ENCODE measurements at regions not wholly inside any gene's neighbourhood (a gene's known extent, or its start where the extent isn't known, plus 50 kb on each side); places are given as distances from the start of the nearest gene placed in this dataset.
"Not testable (repeated sequence)": the region's sequence is repeated elsewhere in the genome, so short reads cannot be mapped to it uniquely, and the experiment has no call there.

DNA sequence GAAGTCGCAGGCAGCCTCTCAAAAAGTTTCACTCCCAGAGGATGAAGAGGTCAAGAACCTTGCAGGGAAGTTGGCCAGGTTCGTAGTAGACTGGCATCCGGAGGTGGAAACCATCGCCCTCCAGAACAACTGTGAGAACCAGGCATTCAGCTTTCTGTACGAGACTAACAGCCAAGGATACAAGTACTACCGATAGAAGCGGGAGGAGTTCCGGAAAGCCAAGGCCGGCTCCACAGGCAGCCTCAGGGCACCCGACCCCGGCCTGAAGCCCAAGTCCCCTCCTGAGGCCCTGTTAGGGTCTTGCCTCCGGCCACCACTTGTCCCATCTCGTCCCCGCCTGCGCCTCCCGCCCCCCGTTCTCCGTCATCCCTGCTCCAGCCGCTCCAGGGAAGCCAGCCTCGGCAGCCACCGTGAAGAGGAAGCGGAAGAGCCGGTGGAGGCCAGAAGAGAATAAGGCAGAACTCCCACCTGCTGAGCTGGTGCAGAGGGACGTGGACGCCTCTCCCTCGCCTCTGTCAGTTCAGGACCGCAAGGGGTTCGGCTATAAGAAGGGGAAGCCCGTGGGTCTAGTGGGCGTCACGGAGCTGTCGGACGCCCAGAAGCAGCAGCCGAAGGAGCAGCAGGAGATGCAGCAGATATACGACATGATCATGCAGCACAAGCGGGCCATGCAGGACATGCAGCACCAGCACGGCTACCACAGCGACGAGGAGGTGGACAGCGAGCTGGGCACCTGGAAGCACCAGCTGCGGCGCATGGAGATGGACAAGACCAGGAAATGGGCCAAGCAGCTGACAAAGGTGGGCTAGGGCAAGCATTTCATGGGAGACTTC, 366.8 kb upstream of the ATXN7L3B start:
- DNase-seq = no peak

DNA sequence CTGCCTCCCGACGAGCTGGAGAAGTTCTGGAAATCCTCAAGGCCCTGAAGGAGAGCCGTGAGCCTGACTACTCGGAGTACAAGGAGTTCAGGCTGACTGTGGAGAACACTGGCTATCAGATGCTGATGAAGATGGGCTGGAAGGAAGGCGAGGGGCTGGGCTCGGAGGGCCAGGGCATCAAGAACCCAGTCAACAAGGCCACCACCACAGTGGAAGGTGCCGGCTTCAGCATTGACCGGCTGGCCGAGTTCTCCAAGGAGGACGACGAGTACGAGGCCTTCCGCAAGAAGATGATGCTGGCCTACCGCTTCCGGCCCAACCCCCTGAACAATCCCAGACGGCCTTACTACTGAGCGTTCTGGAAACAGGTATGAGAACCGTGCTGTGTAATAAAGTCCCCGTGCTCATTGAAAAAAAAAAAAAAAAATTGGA, 366.1 kb upstream of the ATXN7L3B start:
- no peak for DNase-seq

DNA sequence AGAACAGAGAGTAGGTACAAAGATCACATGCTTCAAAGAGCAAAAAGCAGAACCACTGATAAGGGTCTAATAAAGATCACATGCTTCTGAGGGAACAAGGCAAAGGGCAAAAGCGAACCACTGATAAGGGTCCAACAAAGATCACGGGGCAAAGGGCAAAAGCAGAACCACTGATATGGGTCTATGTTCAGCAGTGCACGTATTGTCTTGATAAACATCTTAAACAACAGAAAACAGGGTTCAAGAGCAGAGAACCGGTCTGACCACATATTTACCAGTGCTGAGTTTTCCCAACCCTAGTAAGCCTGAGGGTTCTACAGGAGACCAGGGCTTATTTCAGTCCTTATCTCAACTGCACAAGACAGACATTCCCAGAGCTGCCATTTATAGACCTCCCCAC, 362.7 kb upstream of the ATXN7L3B start:
- not testable (repeated sequence) for DNase-seq

DNA sequence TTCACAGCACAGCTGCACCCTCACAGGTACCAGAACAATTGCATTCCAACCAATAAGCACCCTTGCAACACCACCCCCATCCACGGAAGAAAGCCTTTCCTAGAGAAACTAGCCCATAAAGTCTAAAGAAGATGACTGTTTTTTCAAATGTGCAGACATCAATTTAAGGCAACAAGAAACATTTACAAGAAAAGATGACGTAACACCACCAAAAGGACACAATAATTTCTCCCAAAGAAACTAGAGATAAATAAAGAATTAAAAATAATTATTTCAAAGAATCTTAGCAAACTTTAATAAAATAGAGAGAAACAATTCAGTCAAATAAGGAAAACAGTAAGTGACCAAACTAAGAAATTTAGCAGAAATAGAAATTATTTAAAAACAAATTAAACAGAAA, 352.3 kb upstream of the ATXN7L3B start:
- no peak for DNase-seq

DNA sequence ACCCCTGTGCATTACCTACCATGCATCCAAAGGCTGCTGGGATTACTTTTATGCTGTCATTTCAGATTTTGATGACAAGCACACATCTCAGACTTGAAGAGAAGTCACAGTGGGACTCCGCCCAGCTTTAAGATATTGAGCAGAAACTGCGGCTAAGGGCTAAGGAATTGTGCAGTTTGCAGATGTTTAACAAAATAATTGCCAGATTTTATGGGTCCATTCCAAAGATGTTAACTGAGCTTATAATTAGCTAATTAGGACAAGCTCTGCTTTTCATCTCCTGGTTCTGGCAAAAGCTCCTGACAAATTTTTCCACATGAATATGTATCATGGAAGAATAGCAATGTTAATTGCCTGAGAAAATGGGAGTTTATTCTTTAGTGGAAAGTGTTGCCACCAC, 344.4 kb upstream of the ATXN7L3B start:
- DNase-seq = peak; percentile 51

DNA sequence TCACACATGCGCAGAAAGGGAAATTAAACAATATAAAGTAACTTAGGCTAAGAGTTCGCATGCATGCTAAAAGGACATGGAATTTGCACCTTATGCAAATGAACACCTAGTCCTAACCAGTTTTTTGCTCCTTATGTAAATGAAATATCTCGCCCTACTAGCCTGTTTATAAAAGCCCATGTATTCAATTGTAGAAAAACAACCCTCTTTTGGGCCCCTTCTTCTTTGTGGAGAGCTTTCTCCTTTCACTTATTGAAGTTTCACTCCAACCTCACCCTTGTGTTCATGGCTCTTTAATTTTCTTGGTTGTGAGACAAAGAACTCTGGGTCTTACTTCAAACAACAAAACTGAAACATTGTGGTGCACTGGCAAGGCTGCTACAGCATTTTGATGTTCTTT, 333.4 kb upstream of the ATXN7L3B start:
- no peak for DNase-seq

DNA sequence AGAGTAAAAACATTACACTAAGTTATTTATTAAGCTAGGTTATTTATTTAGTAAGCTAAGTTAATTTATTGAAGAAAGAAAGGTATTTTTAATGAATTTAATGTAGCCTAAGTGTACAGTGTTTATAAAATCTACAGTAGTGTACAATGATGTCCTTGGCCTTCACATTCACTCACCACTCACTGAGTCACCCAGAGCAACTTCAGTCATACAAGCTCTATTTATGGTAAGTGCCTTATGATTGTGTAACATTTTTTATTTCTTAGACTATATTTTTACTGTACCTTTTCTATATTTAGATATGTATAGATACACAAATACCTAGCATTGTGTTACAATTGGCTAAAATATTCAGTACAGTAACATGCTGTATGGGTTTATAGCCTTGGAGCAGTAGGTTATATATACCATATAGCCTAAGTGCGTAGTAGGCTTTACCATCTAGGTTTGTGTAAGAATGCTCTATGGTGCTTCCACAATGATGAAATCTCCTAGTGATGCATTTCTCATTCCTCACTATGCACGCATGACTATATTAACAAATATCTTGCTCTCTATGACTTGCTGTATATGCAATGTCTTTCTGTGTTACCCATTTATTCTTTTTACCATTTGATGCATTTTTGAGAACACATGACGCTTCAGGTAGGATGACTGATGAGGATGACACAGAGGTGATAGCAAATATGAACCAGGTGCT, 309.6 kb upstream of the ATXN7L3B start:
- no peak for DNase-seq

DNA sequence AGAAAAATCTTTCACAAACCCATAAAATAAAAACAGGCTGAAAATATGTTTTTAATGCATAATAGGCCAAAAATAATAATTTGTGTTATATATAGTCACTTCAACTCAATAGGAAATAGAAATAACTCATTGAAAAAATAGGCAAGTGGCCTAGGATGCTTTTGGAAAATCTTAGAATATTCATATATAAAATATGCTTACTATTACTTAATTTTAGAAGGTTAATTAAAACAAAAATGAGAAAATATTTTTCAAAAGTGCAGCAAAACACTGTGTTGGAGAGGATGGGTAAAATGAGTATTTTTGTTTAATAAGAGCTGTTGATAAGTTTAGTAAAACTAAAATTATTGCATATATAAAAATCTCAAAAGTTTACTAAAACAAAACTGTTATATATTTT, 308.0 kb upstream of the ATXN7L3B start:
- DNase-seq = no peak

DNA sequence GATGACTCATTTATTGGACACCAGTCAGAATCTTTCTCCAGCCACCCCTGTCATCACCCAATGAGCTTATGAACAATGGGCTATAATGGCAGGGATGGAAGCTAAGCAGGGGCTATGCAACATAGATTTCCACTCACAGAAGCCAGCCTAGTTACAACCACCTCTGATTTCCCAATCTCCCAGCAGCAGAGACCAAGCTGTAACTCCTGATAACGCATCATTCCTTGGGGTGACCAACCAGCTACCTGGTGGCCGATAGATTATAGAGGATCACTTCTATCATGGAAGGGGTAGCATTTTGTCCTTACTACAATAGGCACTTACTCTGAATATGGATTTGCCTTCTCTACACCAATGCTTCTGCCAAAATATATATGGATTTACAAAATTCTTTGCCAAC, 302.3 kb upstream of the ATXN7L3B start:
- DNase-seq = no peak

DNA sequence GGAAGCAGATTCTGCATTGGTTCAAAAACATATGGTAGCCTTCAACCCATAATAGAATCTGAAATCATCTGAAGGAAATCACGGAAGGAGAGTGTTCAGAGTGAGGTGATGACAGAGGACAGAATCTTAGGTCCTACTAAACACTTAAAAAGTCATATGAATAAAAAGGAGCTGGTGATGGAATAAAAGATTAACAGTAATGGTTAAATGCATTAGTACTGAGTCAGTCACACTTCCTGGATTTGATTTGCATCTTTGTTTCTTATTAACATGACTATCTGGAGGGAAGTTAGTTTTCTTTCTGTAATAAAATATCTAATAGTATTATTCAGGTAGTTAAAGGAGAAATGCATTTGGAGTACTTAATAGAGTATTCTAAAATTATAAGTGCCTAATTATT, 296.3 kb upstream of the ATXN7L3B start:
- DNase-seq = no peak

DNA sequence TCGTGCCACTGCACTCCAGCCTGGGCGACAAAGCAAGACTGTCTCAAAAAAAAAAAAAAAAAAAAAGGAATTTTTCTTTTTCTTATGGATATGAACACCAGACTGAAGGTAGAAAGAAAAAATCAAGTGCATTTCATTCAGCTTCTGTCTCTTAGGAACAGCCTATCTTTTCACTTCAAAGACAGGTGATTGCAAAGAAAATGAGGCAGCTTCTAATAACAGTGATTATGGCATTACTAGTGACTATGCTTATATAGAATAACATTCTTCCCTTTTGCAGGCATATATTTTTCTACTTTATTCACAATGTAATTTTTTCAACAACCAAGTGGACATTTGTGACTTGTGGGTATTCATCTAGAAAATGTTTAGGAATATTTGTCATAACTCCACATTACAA, 295.5 kb upstream of the ATXN7L3B start:
- DNase-seq = no peak

DNA sequence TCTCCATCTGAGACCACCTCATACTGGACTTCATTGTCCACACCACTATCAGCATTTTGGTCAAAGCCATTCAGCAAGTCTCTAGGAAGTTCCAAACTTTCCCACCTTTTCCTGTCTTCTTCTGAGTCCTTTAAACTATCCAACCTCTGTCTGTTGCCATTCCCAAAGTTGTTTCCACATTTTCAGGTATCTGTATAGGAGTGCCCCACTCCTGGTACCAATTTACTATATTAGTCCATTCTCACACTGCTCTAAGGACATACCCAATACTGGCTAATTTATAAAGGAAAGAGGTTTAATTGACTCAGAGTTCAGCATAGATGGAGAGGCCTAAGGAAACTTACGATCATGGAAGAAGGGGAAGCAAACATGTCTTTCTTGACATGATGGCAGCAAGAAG, 292.2 kb upstream of the ATXN7L3B start:
- DNase-seq = no peak

DNA sequence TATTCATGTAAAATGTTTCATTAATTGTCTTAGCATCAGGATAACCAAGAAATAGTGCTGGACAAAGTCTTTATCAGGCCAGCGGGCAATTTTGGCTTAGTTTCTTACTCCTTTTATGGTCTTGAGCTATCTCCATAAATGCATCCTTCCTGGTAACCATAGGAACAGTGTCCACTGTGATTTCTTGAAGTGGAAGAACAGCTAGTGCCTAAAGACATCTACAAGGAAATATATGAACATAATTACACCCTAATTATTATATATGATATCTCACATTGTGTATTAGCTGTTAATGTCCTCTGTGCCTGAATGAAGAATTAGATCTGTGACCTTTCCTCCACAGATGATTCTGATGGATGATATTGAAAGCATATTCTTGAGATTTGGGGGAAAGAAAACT, 286.7 kb upstream of the ATXN7L3B start:
- DNase-seq = no peak

DNA sequence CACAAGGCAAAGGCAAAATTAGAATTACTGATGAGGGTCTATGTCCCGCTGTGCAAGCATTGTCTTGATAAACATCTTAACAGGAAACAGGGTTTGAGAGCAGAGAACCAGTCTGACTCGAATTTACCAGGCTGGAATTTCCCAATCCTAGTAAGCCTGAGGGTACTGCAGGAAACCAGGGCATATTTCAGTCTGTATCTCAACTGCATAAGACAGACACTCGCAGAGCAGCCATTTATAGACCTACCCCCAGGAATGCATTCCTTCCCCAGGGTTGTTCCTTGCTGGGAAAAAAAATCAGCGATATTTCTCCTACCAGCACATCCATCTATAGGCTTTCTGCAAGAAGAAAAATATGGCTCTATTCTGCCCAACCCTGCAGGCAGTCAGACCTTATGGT, 283.8 kb upstream of the ATXN7L3B start:
- DNase-seq = not testable (repeated sequence)

DNA sequence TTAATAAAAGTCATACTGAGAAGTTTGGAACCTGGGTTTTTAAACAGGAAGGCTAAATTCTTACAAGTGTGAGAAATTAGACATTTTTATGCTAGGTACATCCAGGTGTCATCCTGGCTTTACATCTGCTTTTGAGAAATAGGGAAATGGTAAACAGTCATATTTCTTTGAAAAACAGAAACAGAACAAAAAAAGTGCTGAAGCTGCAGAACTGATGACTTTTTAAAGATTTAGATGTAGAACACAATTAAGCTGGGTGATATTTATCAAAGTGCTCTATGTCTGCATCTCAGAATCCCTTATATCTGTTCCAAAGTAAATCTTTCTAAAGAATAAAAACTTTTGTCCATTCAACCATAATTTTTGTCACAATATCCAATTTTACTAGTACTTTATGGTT, 282.9 kb upstream of the ATXN7L3B start:
- DNase-seq = no peak

DNA sequence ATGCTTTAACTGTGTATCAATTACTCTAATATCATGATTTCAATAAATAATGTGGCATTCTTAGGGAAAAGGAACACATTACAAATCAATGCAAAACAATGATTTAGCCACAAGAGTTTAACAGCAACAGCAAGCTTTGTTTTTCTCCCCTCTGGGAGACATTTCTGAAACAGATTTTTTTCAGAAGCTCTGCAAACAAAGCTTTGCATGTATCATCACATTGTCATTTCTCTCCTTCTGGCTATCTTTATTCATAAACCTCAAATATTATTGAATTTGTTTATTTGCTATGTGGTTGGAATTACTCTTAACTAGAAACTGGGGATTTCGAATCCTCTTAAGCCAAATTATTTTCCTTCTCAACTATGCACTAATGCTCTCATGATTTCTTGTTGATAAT, 278.4 kb upstream of the ATXN7L3B start:
- no peak for DNase-seq

DNA sequence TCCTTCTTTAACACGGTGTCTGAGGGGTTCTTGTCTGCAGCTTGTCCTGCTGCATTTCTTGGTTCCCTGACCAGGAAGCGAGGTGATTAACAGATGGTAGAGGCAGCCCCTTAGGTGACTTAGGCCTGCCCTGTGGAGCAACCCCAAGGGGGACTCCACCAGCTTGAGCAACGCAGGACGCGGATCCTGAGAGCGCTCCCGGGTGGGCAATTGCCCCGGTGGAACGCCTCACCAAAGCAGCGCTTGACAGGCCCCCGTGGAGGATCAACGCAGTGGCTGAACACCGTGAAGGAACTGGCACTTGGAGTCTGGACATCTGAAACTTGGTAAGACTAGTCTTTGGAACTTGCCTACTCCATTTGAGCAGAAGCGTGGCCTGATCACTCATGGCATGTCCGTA, 272.9 kb upstream of the ATXN7L3B start:
- no peak for DNase-seq

DNA sequence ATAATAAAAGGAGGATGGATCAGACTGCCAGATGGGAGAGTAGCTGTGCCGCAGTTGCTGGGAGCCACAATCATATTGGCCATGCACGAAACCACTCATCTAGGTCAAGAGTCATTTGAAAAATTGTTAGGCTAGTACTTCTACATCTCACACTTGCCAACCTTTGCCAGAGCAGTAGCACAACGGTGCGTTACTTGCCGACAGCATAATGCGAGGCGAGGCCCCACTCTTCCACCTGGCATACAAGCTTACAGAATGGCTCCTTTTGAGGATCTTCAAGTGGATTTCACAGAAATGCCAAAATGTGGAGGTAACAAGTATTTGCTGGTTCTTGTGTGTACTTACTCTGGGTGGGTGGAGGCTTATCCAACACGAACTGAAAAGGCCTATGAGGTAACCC, 268.3 kb upstream of the ATXN7L3B start:
- not testable (repeated sequence) for DNase-seq

DNA sequence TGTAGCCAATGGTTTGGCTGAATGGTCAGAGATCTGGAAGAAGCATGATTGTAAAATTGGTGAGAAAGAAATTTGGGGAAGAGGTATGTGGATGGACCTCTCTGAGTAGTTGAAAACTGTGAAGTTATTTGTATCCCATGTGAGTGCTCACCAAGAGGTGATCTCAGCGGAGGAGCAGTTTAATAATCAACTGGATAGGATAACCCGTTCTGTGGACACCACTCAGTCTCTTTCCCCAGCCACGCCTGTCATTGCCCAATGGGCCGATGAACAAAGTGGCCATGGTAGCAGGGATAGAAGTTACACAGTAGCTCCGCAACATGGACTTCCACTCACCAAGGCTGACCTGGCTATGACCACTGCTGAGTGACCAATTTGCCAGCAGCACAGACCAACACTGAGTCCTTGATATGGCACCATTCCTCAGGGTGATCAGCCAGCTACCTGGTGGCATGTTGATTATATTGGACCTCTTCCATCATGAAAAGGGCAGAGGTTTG, 257.4 kb upstream of the ATXN7L3B start:
- no peak for DNase-seq

DNA sequence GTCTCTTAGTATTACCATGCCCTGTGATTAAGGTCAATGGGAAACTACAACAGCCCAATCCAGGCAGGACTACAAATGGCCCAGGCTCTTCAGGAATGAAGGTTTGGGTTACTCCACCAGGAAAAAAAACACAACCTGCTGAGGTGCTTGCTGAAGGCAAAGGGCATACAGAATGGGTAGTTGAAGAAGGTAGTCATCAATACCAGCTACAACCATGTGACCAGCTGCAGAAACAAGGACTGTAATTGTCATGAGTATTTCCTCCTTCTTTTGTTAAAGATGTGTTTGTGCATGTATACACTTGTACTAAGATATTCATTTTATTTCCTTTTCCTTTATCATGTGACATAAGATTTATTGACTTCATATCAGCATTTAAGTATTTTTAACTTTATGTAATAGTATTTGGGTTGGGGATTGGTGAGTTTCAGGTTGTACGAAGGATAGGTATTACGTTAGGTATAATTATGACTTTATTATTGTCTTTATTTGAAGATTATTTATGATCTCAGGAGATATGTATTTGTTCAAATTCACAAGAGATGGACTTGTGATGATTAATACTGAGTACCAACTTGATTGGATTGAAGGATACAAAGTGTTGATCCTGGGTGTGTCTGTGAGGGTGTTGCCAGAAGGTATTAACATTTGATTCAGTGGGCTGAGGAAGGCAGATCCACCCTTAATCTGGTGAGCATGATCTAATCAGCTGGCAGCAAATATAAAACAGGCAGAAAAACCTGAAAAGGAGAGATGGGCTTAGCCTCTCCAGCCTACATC, 256.0 kb upstream of the ATXN7L3B start:
- not testable (repeated sequence) for DNase-seq

DNA sequence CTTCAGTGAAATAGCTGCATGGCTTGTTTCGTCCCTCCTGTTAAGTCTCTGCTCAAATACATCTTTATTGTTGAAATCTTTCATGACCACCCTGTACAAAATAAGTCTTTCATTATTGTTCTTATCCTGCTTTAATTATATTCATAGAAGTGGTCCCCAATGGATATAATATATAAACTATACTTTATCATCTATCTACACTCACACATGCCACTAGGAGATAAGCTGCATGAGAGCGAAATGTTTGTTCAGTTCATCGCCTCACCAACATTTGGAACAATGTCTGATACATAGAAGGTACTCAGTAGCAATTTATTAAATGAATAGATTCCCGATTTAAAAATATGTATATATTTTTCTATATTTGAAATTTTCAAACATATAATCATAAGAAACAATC, 254.0 kb upstream of the ATXN7L3B start:
- DNase-seq = no peak

DNA sequence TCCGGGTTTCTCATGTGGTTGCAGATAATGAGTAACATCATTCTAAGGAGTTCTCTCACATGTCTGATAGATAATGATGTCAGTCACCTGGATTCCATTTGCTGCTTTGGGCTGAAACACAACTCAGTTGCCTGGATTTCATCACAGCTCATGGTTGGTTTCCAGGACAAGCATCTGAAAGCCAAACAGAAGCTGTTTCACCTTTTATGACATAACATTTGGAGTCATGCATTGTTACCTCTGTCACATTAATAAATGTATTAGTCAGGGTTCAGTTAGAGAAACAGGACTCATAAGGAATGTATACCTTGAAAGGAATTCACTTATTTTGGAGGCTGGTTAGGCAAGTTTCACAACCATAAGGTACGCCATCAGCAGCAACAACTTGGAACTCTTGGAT, 251.9 kb upstream of the ATXN7L3B start:
- no peak for DNase-seq

DNA sequence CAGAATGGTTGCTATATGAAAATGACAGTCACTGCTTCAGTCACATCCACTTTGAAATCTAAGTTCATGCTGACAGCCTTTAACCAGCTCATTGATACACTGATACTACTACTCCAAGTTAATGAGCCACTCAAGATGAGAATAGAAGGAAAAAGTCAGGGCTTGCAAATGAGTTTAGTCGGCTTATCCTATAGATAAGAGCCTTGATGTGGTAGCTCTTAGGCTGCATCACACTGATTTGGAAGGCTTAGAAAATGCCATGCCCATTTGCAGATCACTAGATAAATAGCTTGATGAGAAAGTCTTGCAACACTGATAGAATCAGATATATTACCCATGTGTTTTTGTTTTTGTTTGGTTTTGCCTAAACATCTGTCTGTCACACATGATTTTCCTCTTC, 251.4 kb upstream of the ATXN7L3B start:
- DNase-seq = no peak

Data from eye (tissue), 1 donor.